H1 (cell line): ENCODE measurements at regions not wholly inside any gene's neighbourhood (a gene's known extent, or its start where the extent isn't known, plus 50 kb on each side); places are given as distances from the start of the nearest gene placed in this dataset.

Experiments used
- CTCF ChIA-PET: fragments of 300-600 bp; sonication (Branson Sonifier 250); formaldehyde crosslinking; loops from one replicate; lab custom pipeline; 2021; ENCODE audit not compliant: partially characterized antibody; lab: Charles Lee
- POLR2A ChIA-PET: fragments of 300-600 bp; sonication (Branson Sonifier 250); formaldehyde crosslinking; loops from one replicate; lab custom pipeline; 2021; ENCODE audit warnings: inconsistent platforms; ENCODE audit not compliant: partially characterized antibody; lab: Charles Lee
- DNase-seq, 2 experiments: peaks; one replicate each; pipeline versions ENCODE4 v3.0.0 to v3.0.0-alpha.2; 2010 to 2022; ENCODE audit warnings: low spot score in 2 of 2, low read depth in 1 of 2, mixed read lengths in 1 of 2
- FAIRE-seq: peaks from 2 replicates; lab custom pipeline; 2011; peaks lifted over from hg19 to GRCh38; lab: Jason Lieb, UNC
- H2AFZ ChIP-seq: 2 replicates; pipeline ENCODE4 v1.8.1; 2012; ENCODE audit warnings: low read length, inconsistent platforms
- H2AK5ac ChIP-seq: 2 replicates; pipeline ENCODE4 v1.6.1; 2013; ENCODE audit warnings: low read depth, low read length
- H2BK120ac ChIP-seq: replicated peaks from 2 replicates; pipeline ENCODE3; 2013; ENCODE audit warnings: low read depth, low read length, inconsistent platforms
- H2BK12ac ChIP-seq: 2 replicates; pipeline ENCODE4 v1.6.1; 2013; ENCODE audit warnings: low read depth, low read length
- H2BK15ac ChIP-seq: 2 replicates; pipeline ENCODE4 v1.6.1; 2013; ENCODE audit warnings: low read length
- H2BK20ac ChIP-seq: 2 replicates; pipeline ENCODE4 v1.6.1; 2013; ENCODE audit warnings: low read length
- H2BK5ac ChIP-seq: 2 replicates; pipeline ENCODE4 v1.6.1; 2013; ENCODE audit warnings: low read depth, low read length
- H3K14ac ChIP-seq: 2 replicates; pipeline ENCODE4 v1.6.1; 2013; ENCODE audit warnings: inconsistent platforms; ENCODE audit not compliant: insufficient read length
- H3K18ac ChIP-seq: 2 replicates; pipeline ENCODE4 v1.6.1; 2013; ENCODE audit warnings: low read length; ENCODE audit errors: extremely low read depth
- H3K23ac ChIP-seq: 2 replicates; pipeline ENCODE4 v1.6.1; 2013; ENCODE audit warnings: inconsistent platforms; ENCODE audit not compliant: insufficient read length
- H3K23me2 ChIP-seq: 2 replicates; pipeline ENCODE4 v1.6.1; 2013; ENCODE audit warnings: low read depth, low read length
- H3K27ac ChIP-seq: 2 replicates; pipeline ENCODE4 v1.6.1; 2011; ENCODE audit warnings: low read depth, low read length, inconsistent platforms
- H3K27me3 ChIP-seq, 4 experiments: replicated peaks in 1 of 4; 1 replicate in 1 of 4; 2 replicates in 3 of 4; pipeline versions ENCODE4 v1.6.1 to v1.8.1; 2011 to 2013; ENCODE audit warnings: low read length in 3 of 4, mild to moderate bottlenecking in 3 of 4, inconsistent platforms in 2 of 4, mixed read lengths in 2 of 4, moderate library complexity in 1 of 4; ENCODE audit not compliant: control insufficient read depth in 3 of 4, insufficient read depth in 3 of 4; ENCODE audit errors: extremely low read depth in 1 of 4
- H3K36me3 ChIP-seq, 4 experiments: 2 replicates each; pipeline versions ENCODE4 v1.6.1 to v1.8.1; 2011 to 2013; ENCODE audit warnings: mild to moderate bottlenecking in 4 of 4, low read length in 3 of 4, moderate library complexity in 2 of 4, control low read depth in 1 of 4, inconsistent platforms in 1 of 4; ENCODE audit not compliant: insufficient read depth in 4 of 4, control insufficient read depth in 2 of 4
- H3K4ac ChIP-seq: replicated peaks from 2 replicates; pipeline ENCODE3; 2013; ENCODE audit warnings: low read length, low read depth, mixed read lengths, inconsistent platforms; ENCODE audit not compliant: insufficient read length
- H3K4me1 ChIP-seq, 4 experiments: replicated peaks in 1 of 4; 1 replicate in 1 of 4; 2 replicates in 3 of 4; pipeline versions ENCODE4 v1.6.1 to v1.8.1; 2011 to 2013; ENCODE audit warnings: low read length in 3 of 4, inconsistent platforms in 2 of 4, mixed read lengths in 1 of 4; ENCODE audit not compliant: insufficient read depth in 4 of 4, control insufficient read depth in 3 of 4
- H3K4me2 ChIP-seq, 2 experiments: 2 replicates each; pipeline versions ENCODE4 v1.6.1 to v1.8.1; 2011 to 2013; ENCODE audit warnings: low read depth in 2 of 2, low read length in 2 of 2, control low read depth in 1 of 2, inconsistent platforms in 1 of 2, mild to moderate bottlenecking in 1 of 2; ENCODE audit not compliant: insufficient read depth in 1 of 2
- H3K4me3 ChIP-seq, 4 experiments: fragments of 200-600, 300-600 bp in 1 of 4; sonication (generic), shearing (Covaris generic), sonication (Bioruptor Twin) in 1 of 4; 2 replicates each; pipeline versions ENCODE4 v1.5.1 to v1.8.1; 2011 to 2016; ENCODE audit warnings: low read length in 4 of 4, low read depth in 3 of 4, control low read depth in 2 of 4, inconsistent platforms in 2 of 4, mild to moderate bottlenecking in 2 of 4, mixed read lengths in 1 of 4, moderate library complexity in 1 of 4; ENCODE audit not compliant: insufficient read depth in 2 of 4; ENCODE audit errors: extremely low read depth in 1 of 4
- H3K56ac ChIP-seq: replicated peaks from 2 replicates; pipeline ENCODE3; 2013; ENCODE audit warnings: low read depth, mild to moderate bottlenecking, mixed read lengths, low read length, inconsistent platforms; ENCODE audit not compliant: insufficient read length
- H3K79me1 ChIP-seq: 2 replicates; pipeline ENCODE4 v1.6.1; 2013; ENCODE audit warnings: low read depth, low read length, control low read depth
- H3K79me2 ChIP-seq, 2 experiments: 2 replicates each; pipeline versions ENCODE4 v1.6.1 to v1.8.1; 2012 to 2013; ENCODE audit warnings: low read length in 2 of 2, mild to moderate bottlenecking in 2 of 2, inconsistent platforms in 1 of 2; ENCODE audit not compliant: insufficient read depth in 2 of 2, control insufficient read depth in 1 of 2
- H3K9ac ChIP-seq, 4 experiments: replicated peaks in 1 of 4; 1 replicate in 1 of 4; 2 replicates in 3 of 4; pipeline versions ENCODE4 v1.6.1 to v1.8.1; 2011 to 2013; ENCODE audit warnings: low read depth in 3 of 4, low read length in 3 of 4, control low read depth in 2 of 4, mild to moderate bottlenecking in 2 of 4, moderate library complexity in 2 of 4, inconsistent platforms in 1 of 4; ENCODE audit errors: extremely low read depth in 1 of 4
- H3K9me3 ChIP-seq, 2 experiments: 2 replicates each; pipeline versions ENCODE4 v1.6.1 to v1.8.1; 2012 to 2013; ENCODE audit warnings: mild to moderate bottlenecking in 2 of 2, moderate library complexity in 2 of 2, control low read depth in 1 of 2, inconsistent platforms in 1 of 2, low read depth in 1 of 2, low read length in 1 of 2, mixed read lengths in 1 of 2; ENCODE audit not compliant: insufficient read depth in 2 of 2
- H4K20me1 ChIP-seq, 2 experiments: replicated peaks in 1 of 2; 2 replicates each; pipeline versions ENCODE3 to v1.8.1; 2011 to 2013; ENCODE audit warnings: inconsistent platforms in 2 of 2, low read length in 2 of 2, mild to moderate bottlenecking in 1 of 2; ENCODE audit not compliant: insufficient read depth in 2 of 2, control insufficient read depth in 1 of 2
- H4K5ac ChIP-seq: 2 replicates; pipeline ENCODE4 v1.6.1; 2013; ENCODE audit warnings: low read length, low read depth, mixed read lengths, inconsistent platforms; ENCODE audit not compliant: insufficient read length
- H4K8ac ChIP-seq: 2 replicates; pipeline ENCODE4 v1.8.0; 2013; ENCODE audit warnings: mild to moderate bottlenecking, moderate library complexity, low read length, inconsistent platforms; ENCODE audit not compliant: insufficient read depth; ENCODE audit errors: extremely low read depth
- H4K91ac ChIP-seq: replicated peaks from 2 replicates; pipeline ENCODE3; 2013; ENCODE audit warnings: low read length, mixed read lengths, inconsistent platforms; ENCODE audit not compliant: insufficient read length
- CBX8 ChIP-seq: fragments of 300-800, 300-1000 bp; sonication (generic); IDR thresholded peaks from 2 replicates; pipeline ENCODE4 v1.7.1; 2016; ENCODE audit warnings: low read depth, low read length, borderline replicate concordance
- MAFK ChIP-seq: IDR thresholded peaks from 2 replicates; pipeline ENCODE4 v1.6.1; 2012; ENCODE audit warnings: low read depth, mild to moderate bottlenecking, improper control_type of control experiment, low read length
- RAD21 ChIP-seq, 2 experiments: IDR thresholded peaks in 1 of 2; conservative IDR thresholded peaks in 1 of 2; 2 replicates each; pipeline ENCODE4 v1.6.1; 2011; ENCODE audit warnings: low read depth in 2 of 2, low read length in 2 of 2, improper control_type of control experiment in 1 of 2, inconsistent platforms in 1 of 2, mild to moderate bottlenecking in 1 of 2, moderate library complexity in 1 of 2
- RNF2 ChIP-seq: fragments of 200-900, 300-1000 bp; sonication (generic); IDR thresholded peaks from 2 replicates; pipeline ENCODE4 v1.7.1; 2016; ENCODE audit warnings: borderline replicate concordance, low read depth, mild to moderate bottlenecking, antibody characterized with exemption, low read length; ENCODE audit not compliant: poor library complexity, severe bottlenecking; ENCODE audit errors: missing control alignments
- SIN3A ChIP-seq, 2 experiments: IDR thresholded peaks in 1 of 2; conservative IDR thresholded peaks in 1 of 2; 2 replicates each; pipeline ENCODE4 v1.6.1; 2011 to 2012; ENCODE audit warnings: low read length in 2 of 2, improper control_type of control experiment in 1 of 2, low read depth in 1 of 2, mild to moderate bottlenecking in 1 of 2
- SUZ12 ChIP-seq: fragments of 200-600 bp; sonication (generic); IDR thresholded peaks from 2 replicates; pipeline ENCODE4 v1.6.1; 2012; ENCODE audit warnings: mild to moderate bottlenecking, inconsistent platforms, low read length, moderate library complexity, mixed read lengths
- WGBS, 2 experiments: shearing (Covaris generic) in 1 of 2; methylation state at CpG; one replicate each; pipeline versions ENCODE4 v1.1.6 to v1.1.7; 2013 to 2015; ENCODE audit warnings: low lambda C conversion rate in 2 of 2, mixed read lengths in 2 of 2, inconsistent platforms in 1 of 2, low coverage in 1 of 2, missing lambda C conversion rate in 1 of 2; ENCODE audit not compliant: insufficient replicate concordance in 2 of 2, insufficient coverage in 1 of 2, insufficient read length in 1 of 2; ENCODE audit errors: extremely low coverage in 1 of 2, missing lambda C conversion rate in 1 of 2; 5-methylcytosine and 5-hydroxymethylcytosine counted together

- no peaks in the 10 kb centered on the region for H3K36me3 ChIP-seq
- DNase-seq: no peak
- H3K23ac ChIP-seq: no peak overlapping the region
- no peak overlapping the region for H2BK20ac ChIP-seq
- H2BK12ac ChIP-seq: no peak overlapping the region
- H4K20me1 ChIP-seq: no peaks in the 10 kb centered on the region
- H3K79me2 ChIP-seq: peaks cover 0 to 70% of the 10 kb centered on the region in 2 experiments; a peak in 2 of 4 replicates
- H2AK5ac ChIP-seq: no peak overlapping the region
- no peak overlapping the region for H3K27ac ChIP-seq
- H3K4me3 ChIP-seq: no peak overlapping the region
- 88% methylated on average over 8 of the region's 8 CpGs; no CpG with 5 or more reads in 1 of the 2 experiments for WGBS, 2 experiments
- H2AFZ ChIP-seq: no peak overlapping the region
- no peak overlapping the region for H3K4ac ChIP-seq
- H3K9ac ChIP-seq: no peak overlapping the region
- peaks cover 2 to 15% (median 7%) of the 10 kb centered on the region in 4 experiments; a peak in 6 of 7 replicates for H3K4me1 ChIP-seq
- no peak overlapping the region for H4K5ac ChIP-seq
- H3K23me2 ChIP-seq: no peaks in the 10 kb centered on the region; the same call in 1 of the 2 replicates
- no peak overlapping the region for H3K4me2 ChIP-seq
- CTCF ChIA-PET: interaction anchor here (1.0 kb wide), 1 partner anchor 65 kb away, joined by 3 read pairs; no protein-coding TSS in a partner anchor
- no peak overlapping the region for H3K56ac ChIP-seq
- no peak overlapping the region for H4K8ac ChIP-seq
- no peak for TF ChIP-seq SUZ12
- TF ChIP-seq SIN3A (conservative IDR thresholded peaks at IDR 0.05 in 1 of 2, IDR thresholded peaks at IDR 0.05 in 1 of 2; ENCODE audit: low read depth in 1 of 2, low read length in 2 of 2): no peak
- no peak for TF ChIP-seq MAFK
- no peak for TF ChIP-seq CBX8
- no peak for TF ChIP-seq RNF2
- TF ChIP-seq RAD21 (IDR thresholded peaks at IDR 0.05 in 1 of 2, conservative IDR thresholded peaks at IDR 0.05 in 1 of 2; ENCODE audit: low read depth in 2 of 2, low read length in 2 of 2): no peak
- no peak overlapping the region for H3K14ac ChIP-seq
- H3K79me1 ChIP-seq: no peaks in the 10 kb centered on the region; the same call in 1 of the 2 replicates
- no peak overlapping the region for H3K18ac ChIP-seq
- H2BK5ac ChIP-seq: no peak overlapping the region
- H2BK15ac ChIP-seq: no peak overlapping the region
- H3K9me3 ChIP-seq: no peaks in the 10 kb centered on the region
- no peak for FAIRE-seq
- POLR2A ChIA-PET: interaction anchor here (0.6 to 0.7 kb wide), 2 partner anchors 92 to 194 kb away, joined by 3 to 4 read pairs; no protein-coding TSS in a partner anchor
- H4K91ac ChIP-seq: no peak overlapping the region
- no peak overlapping the region for H2BK120ac ChIP-seq
- H3K27me3 ChIP-seq: no peaks in the 10 kb centered on the region
Measured at GRCh38 chr14:71433303-71433702, 498.9 kb upstream of the RGS6 start.
